Renal pelvis (tissue), 1 donor: ENCODE measurements at regions not wholly inside any gene's neighbourhood (a gene's known extent, or its start where the extent isn't known, plus 50 kb on each side); places are given as distances from the start of the nearest gene placed in this dataset.
"Not testable (repeated sequence)": the region's sequence is repeated elsewhere in the genome, so short reads cannot be mapped to it uniquely, and the experiment has no call there.

Source experiments
- DNase-seq: peaks from one replicate; pipeline ENCODE4 v3.0.0-alpha.2; 2013

- DNase-seq: no peak
These were observed 156.3 kb upstream of the MVB12B start for GRCh38 chr9:126170286-126170823.

GRCh38 chr9:126171641-126172040 lies 155.0 kb upstream of the MVB12B start:
- DNase-seq: no peak

GRCh38 chr9:126173401-126173800 lies 153.2 kb upstream of the MVB12B start:
- no peak for DNase-seq

GRCh38 chr9:126173929-126174328 lies 152.7 kb upstream of the MVB12B start:
- no peak for DNase-seq

GRCh38 chr9:126183266-126183665 lies 143.4 kb upstream of the MVB12B start:
- no peak for DNase-seq

- DNase-seq: not testable (repeated sequence)
These were observed 135.6 kb upstream of the MVB12B start for GRCh38 chr9:126190994-126191393.

GRCh38 chr9:126198854-126199253 lies 127.8 kb upstream of the MVB12B start:
- no peak for DNase-seq

- no peak for DNase-seq
These were observed 123.3 kb upstream of the MVB12B start for GRCh38 chr9:126203313-126203712.

GRCh38 chr9:126204197-126204596 lies 122.4 kb upstream of the MVB12B start:
- no peak for DNase-seq

- DNase-seq: no peak
These were observed 121.9 kb upstream of the MVB12B start for GRCh38 chr9:126204708-126205225.

- peak; percentile 14 for DNase-seq
These were observed 121.4 kb upstream of the MVB12B start for GRCh38 chr9:126205265-126205664.

- no peak for DNase-seq
These were observed 120.7 kb upstream of the MVB12B start for GRCh38 chr9:126205845-126206498.

- no peak for DNase-seq
These were observed 119.4 kb upstream of the MVB12B start for GRCh38 chr9:126207256-126207655.

- DNase-seq: no peak
These were observed 118.3 kb upstream of the MVB12B start for GRCh38 chr9:126208216-126208758.

- no peak for DNase-seq
These were observed 115.1 kb upstream of the MVB12B start for GRCh38 chr9:126211441-126212074.

GRCh38 chr9:126215486-126215885 lies 111.1 kb upstream of the MVB12B start:
- no peak for DNase-seq

GRCh38 chr9:126216826-126217225 lies 109.8 kb upstream of the MVB12B start:
- no peak for DNase-seq

GRCh38 chr9:126217250-126217653 lies 109.4 kb upstream of the MVB12B start:
- no peak for DNase-seq

GRCh38 chr9:126217797-126218196 lies 108.8 kb upstream of the MVB12B start:
- DNase-seq: no peak

GRCh38 chr9:126218359-126219125 lies 108.1 kb upstream of the MVB12B start:
- no peak for DNase-seq

- no peak for DNase-seq
These were observed 107.5 kb upstream of the MVB12B start for GRCh38 chr9:126219166-126219565.

- DNase-seq: no peak
These were observed 107.0 kb upstream of the MVB12B start for GRCh38 chr9:126219648-126220063.
